Liver (tissue), 8 donors: ENCODE measurements at regions not wholly inside any gene's neighbourhood (a gene's known extent, or its start where the extent isn't known, plus 50 kb on each side); places are given as distances from the start of the nearest gene placed in this dataset.

Source experiments
- DNase-seq: peaks from one replicate; pipeline ENCODE4 v3.0.0-alpha.2; 2017; ENCODE audit warnings: low spot score
- H3K27ac ChIP-seq, 2 donors: one replicate each; pipeline ENCODE4 v1.7.0; 2013; ENCODE audit warnings: inconsistent platforms in 2 of 2, low read length in 2 of 2, control low read depth in 1 of 2, low read depth in 1 of 2, mild to moderate bottlenecking in 1 of 2
- H3K27me3 ChIP-seq, 4 donors: one replicate each; pipeline versions ENCODE4 v1.6.1 to v1.7.0; 2013; ENCODE audit warnings: low read length in 3 of 4, inconsistent platforms in 1 of 4, mild to moderate bottlenecking in 1 of 4, moderate library complexity in 1 of 4; ENCODE audit not compliant: control insufficient read depth in 4 of 4, insufficient read depth in 4 of 4
- H3K36me3 ChIP-seq, 4 donors: one replicate each; pipeline versions ENCODE4 v1.6.1 to v1.7.0; 2013; ENCODE audit warnings: low read length in 3 of 4, mild to moderate bottlenecking in 3 of 4, low read depth in 1 of 4, moderate library complexity in 1 of 4; ENCODE audit not compliant: control insufficient read depth in 4 of 4, insufficient read depth in 3 of 4
- H3K4me1 ChIP-seq, 4 donors: one replicate each; pipeline versions ENCODE4 v1.6.1 to v1.7.0; 2013; ENCODE audit warnings: low read length in 3 of 4, mild to moderate bottlenecking in 3 of 4, moderate library complexity in 1 of 4; ENCODE audit not compliant: control insufficient read depth in 4 of 4, insufficient read depth in 4 of 4
- H3K4me3 ChIP-seq, 3 donors: one replicate each; pipeline versions ENCODE4 v1.6.1 to v1.7.0; 2013; ENCODE audit warnings: low read length in 3 of 3, control low read depth in 1 of 3, low read depth in 1 of 3, mild to moderate bottlenecking in 1 of 3
- H3K9ac ChIP-seq, 2 donors: one replicate each; pipeline ENCODE4 v1.7.0; 2013; ENCODE audit warnings: low read length in 2 of 2, mild to moderate bottlenecking in 2 of 2, moderate library complexity in 2 of 2, control low read depth in 1 of 2, low read depth in 1 of 2
- H3K9me3 ChIP-seq, 4 donors: one replicate each; pipeline versions ENCODE4 v1.6.1 to v1.7.0; 2013; ENCODE audit warnings: low read length in 3 of 4; ENCODE audit not compliant: control insufficient read depth in 4 of 4
- EGR1 ChIP-seq, 2 donors: IDR thresholded peaks; 2 replicates each; pipeline ENCODE4 v1.6.1; 2016 to 2018; ENCODE audit warnings: antibody characterized with exemption in 2 of 2, low read depth in 2 of 2
- FOXA1 ChIP-seq: IDR thresholded peaks from 2 replicates; pipeline ENCODE4 v1.6.1; 2016; ENCODE audit warnings: antibody characterized with exemption
- FOXA2 ChIP-seq: IDR thresholded peaks from 2 replicates; pipeline ENCODE4 v1.6.1; 2016; ENCODE audit warnings: antibody characterized with exemption
- GABPA ChIP-seq, 2 donors: IDR thresholded peaks in 1 of 2; conservative IDR thresholded peaks in 1 of 2; 2 replicates each; pipeline ENCODE4 v1.6.1; 2016; ENCODE audit warnings: antibody characterized with exemption in 2 of 2, mild to moderate bottlenecking in 1 of 2, moderate library complexity in 1 of 2
- HNF4G ChIP-seq: IDR thresholded peaks from 2 replicates; pipeline ENCODE4 v1.6.1; 2016; ENCODE audit warnings: antibody characterized with exemption
- JUND ChIP-seq, 2 donors: IDR thresholded peaks; 2 replicates each; pipeline ENCODE4 v1.6.1; 2016; ENCODE audit warnings: antibody characterized with exemption in 2 of 2
- NR2F2 ChIP-seq: IDR thresholded peaks from 2 replicates; pipeline ENCODE4 v1.6.1; 2016; ENCODE audit warnings: antibody characterized with exemption
- RAD21 ChIP-seq, 2 donors: IDR thresholded peaks; 2 replicates each; pipeline ENCODE4 v1.6.1; 2016; ENCODE audit warnings: antibody characterized with exemption in 2 of 2, mild to moderate bottlenecking in 2 of 2
- RXRA ChIP-seq, 2 donors: IDR thresholded peaks; 2 replicates each; pipeline ENCODE4 v1.6.1; 2017 to 2018; ENCODE audit warnings: antibody characterized with exemption in 2 of 2, mild to moderate bottlenecking in 1 of 2
- SP1 ChIP-seq: IDR thresholded peaks from 2 replicates; pipeline ENCODE4 v1.6.1; 2018; ENCODE audit warnings: antibody characterized with exemption, mild to moderate bottlenecking
- TAF1 ChIP-seq: conservative IDR thresholded peaks from 2 replicates; pipeline ENCODE4 v1.6.1; 2016; ENCODE audit warnings: antibody characterized with exemption, mild to moderate bottlenecking
- YY1 ChIP-seq: IDR thresholded peaks from 2 replicates; pipeline ENCODE4 v1.6.1; 2016; ENCODE audit warnings: antibody characterized with exemption, mild to moderate bottlenecking
- WGBS: extraction: QIAGEN DNeasy Blood & Tissue Kit; methylation state at CpG from one replicate; pipeline ENCODE4 v1.1.7; 2013; 5-methylcytosine and 5-hydroxymethylcytosine counted together
- TF ChIP-seq, protein P1 (sequence below): IDR thresholded peaks from 2 replicates; pipeline ENCODE4 v1.6.1; 2016; ENCODE audit warnings: antibody characterized with exemption
- TF ChIP-seq, protein P2 (sequence below): IDR thresholded peaks from 2 replicates; pipeline ENCODE4 v1.6.1; 2016; ENCODE audit warnings: antibody characterized with exemption
- TF ChIP-seq, protein P3 (sequence below): IDR thresholded peaks from 2 replicates; pipeline ENCODE4 v1.6.1; 2016; ENCODE audit warnings: antibody characterized with exemption, mild to moderate bottlenecking
- TF ChIP-seq, protein P4 (sequence below): fragments of 150-350 bp; IDR thresholded peaks from 2 replicates; pipeline ENCODE4 v1.5.1; 2017; ENCODE audit warnings: improper control_type of control experiment, low read depth, low read length; ENCODE audit not compliant: missing input control
- donor health status: healthy.
- donor health status: healthy.
- donor health status: healthy.
- donor health status: healthy.
- donor health status: healthy.

DNA sequence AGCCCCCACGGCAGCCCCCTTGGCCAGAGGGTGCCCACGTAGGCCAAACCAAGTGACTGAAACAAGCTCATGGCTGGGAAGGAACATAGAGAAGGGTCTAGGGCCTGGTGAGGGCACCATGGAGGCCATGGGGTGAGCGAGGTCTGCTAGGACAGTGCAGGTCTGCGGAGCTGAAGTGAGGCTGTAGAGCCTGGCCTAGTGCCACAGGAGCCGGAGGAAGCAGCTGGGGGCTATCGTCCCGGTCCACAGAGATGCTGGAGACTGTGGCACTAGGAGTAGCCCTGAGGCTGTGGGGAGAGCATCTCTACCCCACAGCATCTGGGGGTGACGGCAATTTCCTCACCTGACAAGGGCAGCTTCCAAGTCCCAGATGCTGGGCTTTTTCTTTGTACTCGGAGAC lies 150.3 kb downstream of the ZNF22 start:
- DNase-seq, result no peak

DNA sequence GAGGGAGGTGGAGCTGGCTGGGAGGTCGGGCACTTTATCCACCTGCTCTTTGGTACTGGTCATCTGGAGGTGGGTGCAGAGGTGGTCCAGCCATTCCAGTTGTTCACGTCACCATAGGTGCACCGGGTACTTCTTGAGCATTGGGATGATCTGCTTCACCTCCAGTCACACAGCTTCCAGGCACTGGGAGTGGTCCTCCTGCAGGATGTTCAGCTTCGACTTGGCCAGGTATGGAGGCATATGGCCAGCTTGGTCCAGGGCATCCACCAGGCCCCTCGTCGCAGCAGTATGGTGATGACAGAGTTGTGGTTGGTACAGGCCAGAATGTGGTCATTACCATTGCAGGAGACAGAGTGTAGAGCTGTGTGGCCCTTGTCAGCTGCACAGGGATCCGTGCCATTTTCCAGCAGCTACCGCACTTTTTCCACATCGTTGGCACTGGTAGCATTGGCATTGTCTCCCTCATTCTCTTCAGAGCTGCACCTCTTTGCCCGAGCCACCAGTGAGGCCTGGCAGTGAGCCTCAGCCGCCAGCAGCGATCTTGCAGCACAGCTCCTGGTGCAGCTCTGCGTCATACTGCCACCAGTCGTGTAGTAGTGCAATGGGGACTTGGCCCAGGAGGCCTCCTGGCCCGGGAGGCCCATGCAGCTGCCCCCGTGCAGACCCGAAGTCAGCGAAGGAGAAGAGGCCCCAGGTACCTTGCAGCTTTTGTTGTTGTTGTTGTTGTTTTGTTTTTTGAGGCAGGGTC lies 150.9 kb downstream of the ZNF22 start:
- Histone ChIP-seq H3K9ac (no peak overlapping the region), H3K4me3 (no peak overlapping the region), H3K27me3 (no peaks in the 10 kb centered on the region), H3K9me3 (no peaks in the 10 kb centered on the region), H3K4me1 (no peaks in the 10 kb centered on the region), H3K27ac (no peak overlapping the region), H3K36me3 (no peaks in the 10 kb centered on the region)
- TF ChIP-seq, protein P1, sequence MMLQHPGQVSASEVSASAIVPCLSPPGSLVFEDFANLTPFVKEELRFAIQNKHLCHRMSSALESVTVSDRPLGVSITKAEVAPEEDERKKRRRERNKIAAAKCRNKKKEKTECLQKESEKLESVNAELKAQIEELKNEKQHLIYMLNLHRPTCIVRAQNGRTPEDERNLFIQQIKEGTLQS, result no peak
- TF ChIP-seq YY1, result no peak
- no peak for TF ChIP-seq HNF4G
- no peak for TF ChIP-seq JUND (IDR thresholded peaks at IDR 0.05)
- TF ChIP-seq, protein P2, sequence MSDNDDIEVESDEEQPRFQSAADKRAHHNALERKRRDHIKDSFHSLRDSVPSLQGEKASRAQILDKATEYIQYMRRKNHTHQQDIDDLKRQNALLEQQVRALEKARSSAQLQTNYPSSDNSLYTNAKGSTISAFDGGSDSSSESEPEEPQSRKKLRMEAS, result no peak
- TF ChIP-seq FOXA1, result no peak
- 91% methylated on average over 18 of the region's 18 CpGs for WGBS
- no peak for DNase-seq

More for the DNA sequence above, 150.3 kb downstream of the ZNF22 start:
- Histone ChIP-seq H3K9me3 (no peaks in the 10 kb centered on the region), H3K4me3 (no peak overlapping the region), H3K4me1 (no peaks in the 10 kb centered on the region), H3K27me3 (no peaks in the 10 kb centered on the region), H3K9ac (no peak overlapping the region), H3K36me3 (no peaks in the 10 kb centered on the region), H3K27ac (no peak overlapping the region)
- TF ChIP-seq, protein P1, result no peak
- TF ChIP-seq RXRA (IDR thresholded peaks at IDR 0.05) (no peak), FOXA1 (no peak), FOXA2 (no peak), GABPA (IDR thresholded peaks at IDR 0.05 in 1 of 2, conservative IDR thresholded peaks at IDR 0.05 in 1 of 2) (no peak)
- TF ChIP-seq, protein P3, sequence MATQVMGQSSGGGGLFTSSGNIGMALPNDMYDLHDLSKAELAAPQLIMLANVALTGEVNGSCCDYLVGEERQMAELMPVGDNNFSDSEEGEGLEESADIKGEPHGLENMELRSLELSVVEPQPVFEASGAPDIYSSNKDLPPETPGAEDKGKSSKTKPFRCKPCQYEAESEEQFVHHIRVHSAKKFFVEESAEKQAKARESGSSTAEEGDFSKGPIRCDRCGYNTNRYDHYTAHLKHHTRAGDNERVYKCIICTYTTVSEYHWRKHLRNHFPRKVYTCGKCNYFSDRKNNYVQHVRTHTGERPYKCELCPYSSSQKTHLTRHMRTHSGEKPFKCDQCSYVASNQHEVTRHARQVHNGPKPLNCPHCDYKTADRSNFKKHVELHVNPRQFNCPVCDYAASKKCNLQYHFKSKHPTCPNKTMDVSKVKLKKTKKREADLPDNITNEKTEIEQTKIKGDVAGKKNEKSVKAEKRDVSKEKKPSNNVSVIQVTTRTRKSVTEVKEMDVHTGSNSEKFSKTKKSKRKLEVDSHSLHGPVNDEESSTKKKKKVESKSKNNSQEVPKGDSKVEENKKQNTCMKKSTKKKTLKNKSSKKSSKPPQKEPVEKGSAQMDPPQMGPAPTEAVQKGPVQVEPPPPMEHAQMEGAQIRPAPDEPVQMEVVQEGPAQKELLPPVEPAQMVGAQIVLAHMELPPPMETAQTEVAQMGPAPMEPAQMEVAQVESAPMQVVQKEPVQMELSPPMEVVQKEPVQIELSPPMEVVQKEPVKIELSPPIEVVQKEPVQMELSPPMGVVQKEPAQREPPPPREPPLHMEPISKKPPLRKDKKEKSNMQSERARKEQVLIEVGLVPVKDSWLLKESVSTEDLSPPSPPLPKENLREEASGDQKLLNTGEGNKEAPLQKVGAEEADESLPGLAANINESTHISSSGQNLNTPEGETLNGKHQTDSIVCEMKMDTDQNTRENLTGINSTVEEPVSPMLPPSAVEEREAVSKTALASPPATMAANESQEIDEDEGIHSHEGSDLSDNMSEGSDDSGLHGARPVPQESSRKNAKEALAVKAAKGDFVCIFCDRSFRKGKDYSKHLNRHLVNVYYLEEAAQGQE, result no peak
- WGBS, result 90% methylated on average over 9 of the region's 9 CpGs

DNA sequence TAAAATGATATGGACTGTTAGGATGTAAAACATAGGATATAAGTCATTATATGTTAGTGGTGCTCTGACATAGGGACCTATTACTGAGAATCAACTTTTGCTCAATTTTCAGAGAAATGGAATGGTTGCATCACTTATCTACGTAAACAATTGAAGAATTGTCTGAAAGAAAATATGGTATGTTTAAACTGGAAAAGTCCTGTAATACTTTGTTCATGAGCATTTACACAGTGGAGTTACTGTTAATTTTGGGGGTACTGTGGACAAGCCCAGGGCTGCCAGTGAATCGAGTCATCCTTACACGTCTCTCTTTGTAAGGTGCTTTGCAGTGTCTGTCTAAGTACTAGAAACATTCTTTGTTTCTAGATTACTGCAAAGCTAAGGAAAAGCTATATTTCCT lies 152.0 kb downstream of the ZNF22 start:
- Histone ChIP-seq H3K4me1 (no peaks in the 10 kb centered on the region), H3K9me3 (no peaks in the 10 kb centered on the region), H3K4me3 (no peak overlapping the region), H3K9ac (no peak overlapping the region), H3K27ac (no peak overlapping the region), H3K36me3 (no peaks in the 10 kb centered on the region), H3K27me3 (no peaks in the 10 kb centered on the region)
- DNase-seq, result no peak
- TF ChIP-seq, protein P3, result no peak
- TF ChIP-seq, protein P4, sequence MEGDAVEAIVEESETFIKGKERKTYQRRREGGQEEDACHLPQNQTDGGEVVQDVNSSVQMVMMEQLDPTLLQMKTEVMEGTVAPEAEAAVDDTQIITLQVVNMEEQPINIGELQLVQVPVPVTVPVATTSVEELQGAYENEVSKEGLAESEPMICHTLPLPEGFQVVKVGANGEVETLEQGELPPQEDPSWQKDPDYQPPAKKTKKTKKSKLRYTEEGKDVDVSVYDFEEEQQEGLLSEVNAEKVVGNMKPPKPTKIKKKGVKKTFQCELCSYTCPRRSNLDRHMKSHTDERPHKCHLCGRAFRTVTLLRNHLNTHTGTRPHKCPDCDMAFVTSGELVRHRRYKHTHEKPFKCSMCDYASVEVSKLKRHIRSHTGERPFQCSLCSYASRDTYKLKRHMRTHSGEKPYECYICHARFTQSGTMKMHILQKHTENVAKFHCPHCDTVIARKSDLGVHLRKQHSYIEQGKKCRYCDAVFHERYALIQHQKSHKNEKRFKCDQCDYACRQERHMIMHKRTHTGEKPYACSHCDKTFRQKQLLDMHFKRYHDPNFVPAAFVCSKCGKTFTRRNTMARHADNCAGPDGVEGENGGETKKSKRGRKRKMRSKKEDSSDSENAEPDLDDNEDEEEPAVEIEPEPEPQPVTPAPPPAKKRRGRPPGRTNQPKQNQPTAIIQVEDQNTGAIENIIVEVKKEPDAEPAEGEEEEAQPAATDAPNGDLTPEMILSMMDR, result no peak
- TF ChIP-seq TAF1 (no peak), SP1 (no peak), NR2F2 (no peak), RAD21 (IDR thresholded peaks at IDR 0.05) (no peak), FOXA2 (no peak), EGR1 (IDR thresholded peaks at IDR 0.05; ENCODE audit: low read depth in 2 of 2) (no peak), GABPA (IDR thresholded peaks at IDR 0.05 in 1 of 2, conservative IDR thresholded peaks at IDR 0.05 in 1 of 2) (no peak), FOXA1 (no peak), RXRA (IDR thresholded peaks at IDR 0.05) (no peak), JUND (IDR thresholded peaks at IDR 0.05) (no peak)
- TF ChIP-seq, protein P2, result no peak
- TF ChIP-seq, protein P1, result no peak
- 72% methylated on average over 3 of the region's 3 CpGs for WGBS
